ENCODE measurements at regions not wholly inside any gene's neighbourhood (a gene's known extent, or its start where the extent isn't known, plus 50 kb on each side); places are given as distances from the start of the nearest gene placed in this dataset.
"Not testable (repeated sequence)": the region's sequence is repeated elsewhere in the genome, so short reads cannot be mapped to it uniquely, and the experiment has no call there.

DNA sequence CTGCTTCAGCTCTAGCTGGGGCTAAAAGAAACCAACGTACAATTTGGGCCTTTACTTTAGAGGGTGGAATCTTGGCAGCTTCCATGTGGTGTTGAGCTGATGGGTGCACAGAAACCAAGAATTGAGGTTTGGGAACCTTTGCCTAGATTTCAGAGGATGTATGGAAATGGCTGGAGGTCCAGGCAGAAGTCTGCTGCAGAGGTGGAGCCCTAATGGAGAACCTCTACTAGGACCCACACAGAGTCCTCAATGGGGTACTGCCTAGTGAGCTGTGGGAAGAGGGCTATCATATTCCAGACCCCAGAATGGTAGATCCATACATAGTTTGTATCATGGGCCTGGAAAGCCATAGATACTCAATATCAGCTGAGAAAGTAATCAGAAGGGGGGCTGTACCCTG is 500.4 kb upstream of the ATP2B1 start:
- Histone ChIP-seq H3K36me3 (ENCODE audit: control insufficient read depth in 3 of 3, insufficient read depth in 2 of 3, low read depth in 1 of 3, low read length in 3 of 3) (no peaks in the 10 kb centered on the region), H3K4me3 (ENCODE audit: low read depth in 1 of 3, low read length in 3 of 3) (no peak overlapping the region), H3K4me1 (ENCODE audit: control insufficient read depth in 3 of 3, insufficient read depth in 2 of 3, low read depth in 1 of 3, low read length in 2 of 3) (no peaks in the 10 kb centered on the region), H3K27ac (ENCODE audit: low read depth in 1 of 3, low read length in 2 of 3) (no peak overlapping the region), H3K9me3 (ENCODE audit: control insufficient read depth in 2 of 2, insufficient read depth in 1 of 2, low read depth in 1 of 2, low read length in 1 of 2) (peaks cover 0 to 11% of the 10 kb centered on the region in 2 donors), H3K27me3 (ENCODE audit: control insufficient read depth in 3 of 3, insufficient read depth in 3 of 3, low read length in 3 of 3) (no peaks in the 10 kb centered on the region)
- DNase-seq (no peak), FAIRE-seq (no peak)
- 68 to 91% (median 75%) methylated on average over 1 of the region's 1 CpG for WGBS, 3 donors

GRCh38 chr12:90208379-90208778 is 499.7 kb upstream of the ATP2B1 start:
- not testable (repeated sequence) for H3K4me1 ChIP-seq (ENCODE audit: control insufficient read depth in 3 of 3, insufficient read depth in 2 of 3, low read depth in 1 of 3, low read length in 2 of 3); H3K27me3 ChIP-seq (ENCODE audit: control insufficient read depth in 3 of 3, insufficient read depth in 3 of 3, low read length in 3 of 3); FAIRE-seq; DNase-seq; H3K4me3 ChIP-seq (ENCODE audit: low read depth in 1 of 3, low read length in 3 of 3); H3K36me3 ChIP-seq (ENCODE audit: control insufficient read depth in 3 of 3, insufficient read depth in 2 of 3, low read depth in 1 of 3, low read length in 3 of 3); H3K27ac ChIP-seq (ENCODE audit: low read depth in 1 of 3, low read length in 2 of 3)
- peaks cover 0 to 11% of the 10 kb centered on the region in 2 donors for H3K9me3 ChIP-seq (ENCODE audit: control insufficient read depth in 2 of 2, insufficient read depth in 1 of 2, low read depth in 1 of 2, low read length in 1 of 2)

- no peaks in the 10 kb centered on the region for H3K27me3 ChIP-seq (ENCODE audit: control insufficient read depth in 3 of 3, insufficient read depth in 3 of 3, low read length in 3 of 3)
- 35 to 60% (median 37%) methylated on average over 3 of the region's 3 CpGs for WGBS, 3 donors
These were observed 499.2 kb upstream of the ATP2B1 start for GRCh38 chr12:90207799-90208198.

DNA sequence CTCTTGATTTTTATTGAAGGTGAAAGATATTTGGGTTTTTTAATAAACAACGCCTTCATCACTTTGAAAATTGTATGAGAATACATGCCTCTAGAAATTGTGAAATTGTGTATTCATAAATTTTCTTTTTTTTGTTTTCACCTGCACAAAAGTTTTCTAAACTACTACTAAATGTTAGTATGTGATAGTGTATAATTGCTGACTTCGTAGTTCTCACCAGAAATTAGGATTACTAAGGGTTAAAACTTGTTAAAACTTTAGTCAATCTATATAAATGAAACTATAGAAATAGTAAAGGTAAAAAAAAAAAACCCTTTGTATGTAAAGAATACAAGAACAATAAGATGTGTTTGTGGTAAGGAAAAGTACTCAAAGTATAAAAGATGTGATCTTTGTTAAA is 496.5 kb upstream of the ATP2B1 start:
- WGBS, 3 donors, result 82 to 88% (median 82%) methylated on average over 2 of the region's 2 CpGs
- peak; percentile 10 for FAIRE-seq

More at GRCh38 chr12:90207799-90208198, 499.2 kb upstream of the ATP2B1 start:
- no peak overlapping the region for H3K4me3 ChIP-seq (ENCODE audit: low read depth in 1 of 3, low read length in 3 of 3)
- no peak overlapping the region for H3K27ac ChIP-seq (ENCODE audit: low read depth in 1 of 3, low read length in 2 of 3)
- FAIRE-seq (no peak), DNase-seq (no peak)
- peaks cover 0 to 11% of the 10 kb centered on the region in 2 donors for H3K9me3 ChIP-seq (ENCODE audit: control insufficient read depth in 2 of 2, insufficient read depth in 1 of 2, low read depth in 1 of 2, low read length in 1 of 2)
- no peaks in the 10 kb centered on the region for H3K36me3 ChIP-seq (ENCODE audit: control insufficient read depth in 3 of 3, insufficient read depth in 2 of 3, low read depth in 1 of 3, low read length in 3 of 3)
- no peaks in the 10 kb centered on the region for H3K4me1 ChIP-seq (ENCODE audit: control insufficient read depth in 3 of 3, insufficient read depth in 2 of 3, low read depth in 1 of 3, low read length in 2 of 3)

GRCh38 chr12:90203556-90203955 is 494.9 kb upstream of the ATP2B1 start:
- FAIRE-seq, result no peak
- DNase-seq, result no peak
- no peaks in the 10 kb centered on the region for H3K36me3 ChIP-seq (ENCODE audit: control insufficient read depth in 3 of 3, insufficient read depth in 2 of 3, low read depth in 1 of 3, low read length in 3 of 3)
- H3K27me3 ChIP-seq (ENCODE audit: control insufficient read depth in 3 of 3, insufficient read depth in 3 of 3, low read length in 3 of 3), result no peaks in the 10 kb centered on the region
- peaks cover 0 to 4% of the 10 kb centered on the region in 2 donors for H3K9me3 ChIP-seq (ENCODE audit: control insufficient read depth in 2 of 2, insufficient read depth in 1 of 2, low read depth in 1 of 2, low read length in 1 of 2)
- WGBS, 3 donors, result 84 to 94% (median 94%) methylated on average over 1 of the region's 1 CpG
- no peak overlapping the region for H3K4me3 ChIP-seq (ENCODE audit: low read depth in 1 of 3, low read length in 3 of 3)
- H3K4me1 ChIP-seq (ENCODE audit: control insufficient read depth in 3 of 3, insufficient read depth in 2 of 3, low read depth in 1 of 3, low read length in 2 of 3), result no peaks in the 10 kb centered on the region
- no peak overlapping the region for H3K27ac ChIP-seq (ENCODE audit: low read depth in 1 of 3, low read length in 2 of 3)

More for the DNA sequence above, 496.5 kb upstream of the ATP2B1 start:
- Histone ChIP-seq H3K36me3 (ENCODE audit: control insufficient read depth in 3 of 3, insufficient read depth in 2 of 3, low read depth in 1 of 3, low read length in 3 of 3) (no peaks in the 10 kb centered on the region), H3K4me1 (ENCODE audit: control insufficient read depth in 3 of 3, insufficient read depth in 2 of 3, low read depth in 1 of 3, low read length in 2 of 3) (no peaks in the 10 kb centered on the region), H3K27ac (ENCODE audit: low read depth in 1 of 3, low read length in 2 of 3) (no peak overlapping the region), H3K9me3 (ENCODE audit: control insufficient read depth in 2 of 2, insufficient read depth in 1 of 2, low read depth in 1 of 2, low read length in 1 of 2) (peaks cover 0 to 11% of the 10 kb centered on the region in 2 donors), H3K27me3 (ENCODE audit: control insufficient read depth in 3 of 3, insufficient read depth in 3 of 3, low read length in 3 of 3) (no peaks in the 10 kb centered on the region), H3K4me3 (ENCODE audit: low read depth in 1 of 3, low read length in 3 of 3) (no peak overlapping the region)
- no peak for DNase-seq

GRCh38 chr12:90199006-90199405 is 490.4 kb upstream of the ATP2B1 start:
- no peaks in the 10 kb centered on the region for H3K27me3 ChIP-seq (ENCODE audit: control insufficient read depth in 3 of 3, insufficient read depth in 3 of 3, low read length in 3 of 3)
- no peak overlapping the region for H3K4me3 ChIP-seq (ENCODE audit: low read depth in 1 of 3, low read length in 3 of 3)
- no peak overlapping the region for H3K27ac ChIP-seq (ENCODE audit: low read depth in 1 of 3, low read length in 2 of 3)
- H3K36me3 ChIP-seq (ENCODE audit: control insufficient read depth in 3 of 3, insufficient read depth in 2 of 3, low read depth in 1 of 3, low read length in 3 of 3), result no peaks in the 10 kb centered on the region
- no peak for FAIRE-seq
- WGBS, 3 donors, result 14 to 26% (median 16%) methylated on average over 1 of the region's 1 CpG
- H3K9me3 ChIP-seq (ENCODE audit: control insufficient read depth in 2 of 2, insufficient read depth in 1 of 2, low read depth in 1 of 2, low read length in 1 of 2), result no peaks in the 10 kb centered on the region
- DNase-seq, result no peak
- no peaks in the 10 kb centered on the region for H3K4me1 ChIP-seq (ENCODE audit: control insufficient read depth in 3 of 3, insufficient read depth in 2 of 3, low read depth in 1 of 3, low read length in 2 of 3)

DNA sequence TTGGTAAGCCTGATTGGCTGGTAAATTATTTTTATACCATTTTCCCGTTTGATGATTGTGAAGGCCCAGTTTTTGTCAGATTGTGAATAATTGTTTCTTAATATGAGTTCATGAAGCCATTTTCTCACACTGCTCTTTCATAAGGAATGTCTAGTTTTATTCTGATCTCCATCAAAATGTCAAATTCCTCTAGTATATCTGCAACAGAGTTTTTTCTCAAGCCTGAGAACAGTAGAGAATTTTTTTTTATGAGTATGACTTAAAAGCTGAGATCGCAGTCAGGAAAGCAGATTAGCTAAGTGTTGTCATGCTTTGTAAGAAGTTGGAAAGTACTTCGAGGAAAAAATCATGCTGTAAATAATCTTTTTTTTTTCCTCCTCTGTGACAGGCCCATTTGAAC is 484.9 kb upstream of the ATP2B1 start:
- Histone ChIP-seq H3K9me3 (ENCODE audit: control insufficient read depth in 2 of 2, insufficient read depth in 1 of 2, low read depth in 1 of 2, low read length in 1 of 2) (no peaks in the 10 kb centered on the region), H3K4me3 (ENCODE audit: low read depth in 1 of 3, low read length in 3 of 3) (no peak overlapping the region), H3K27ac (ENCODE audit: low read depth in 1 of 3, low read length in 2 of 3) (no peak overlapping the region), H3K36me3 (ENCODE audit: control insufficient read depth in 3 of 3, insufficient read depth in 2 of 3, low read depth in 1 of 3, low read length in 3 of 3) (no peaks in the 10 kb centered on the region), H3K4me1 (ENCODE audit: control insufficient read depth in 3 of 3, insufficient read depth in 2 of 3, low read depth in 1 of 3, low read length in 2 of 3) (no peaks in the 10 kb centered on the region), H3K27me3 (ENCODE audit: control insufficient read depth in 3 of 3, insufficient read depth in 3 of 3, low read length in 3 of 3) (no peaks in the 10 kb centered on the region)
- DNase-seq (no peak), FAIRE-seq (no peak)
- WGBS, 3 donors, result 63 to 86% (median 72%) methylated on average over 3 of the region's 3 CpGs

- DNase-seq, result no peak
- Histone ChIP-seq H3K9me3 (ENCODE audit: control insufficient read depth in 2 of 2, insufficient read depth in 1 of 2, low read depth in 1 of 2, low read length in 1 of 2) (no peaks in the 10 kb centered on the region), H3K4me3 (ENCODE audit: low read depth in 1 of 3, low read length in 3 of 3) (no peak overlapping the region), H3K27me3 (ENCODE audit: control insufficient read depth in 3 of 3, insufficient read depth in 3 of 3, low read length in 3 of 3) (no peaks in the 10 kb centered on the region), H3K36me3 (ENCODE audit: control insufficient read depth in 3 of 3, insufficient read depth in 2 of 3, low read depth in 1 of 3, low read length in 3 of 3) (no peaks in the 10 kb centered on the region), H3K4me1 (ENCODE audit: control insufficient read depth in 3 of 3, insufficient read depth in 2 of 3, low read depth in 1 of 3, low read length in 2 of 3) (no peaks in the 10 kb centered on the region), H3K27ac (ENCODE audit: low read depth in 1 of 3, low read length in 2 of 3) (no peak overlapping the region)
- FAIRE-seq, result no peak
- 42 to 58% (median 45%) methylated on average over 2 of the region's 2 CpGs for WGBS, 3 donors
These were observed 480.2 kb upstream of the ATP2B1 start for GRCh38 chr12:90188857-90189256.

DNA sequence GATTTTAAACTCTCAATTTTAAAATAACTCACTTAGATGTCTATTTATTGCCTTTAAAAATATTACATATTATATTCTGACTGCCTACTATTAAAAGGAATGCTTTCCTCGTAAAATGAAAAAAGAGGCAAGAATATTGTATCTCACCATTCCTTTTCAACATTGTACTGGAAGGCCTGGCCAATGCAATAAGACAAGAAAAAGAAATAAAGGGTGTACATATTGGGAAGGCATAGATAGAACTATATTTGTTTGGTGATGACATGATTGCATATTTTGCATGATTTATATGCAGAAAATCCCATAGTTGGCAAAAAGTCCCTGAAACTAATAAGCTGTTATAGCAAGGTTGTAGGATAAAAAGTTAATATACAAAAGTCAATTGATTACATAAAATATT is 474.6 kb upstream of the ATP2B1 start:
- DNase-seq, result no peak
- Histone ChIP-seq H3K36me3 (ENCODE audit: control insufficient read depth in 3 of 3, insufficient read depth in 2 of 3, low read depth in 1 of 3, low read length in 3 of 3) (no peaks in the 10 kb centered on the region), H3K4me3 (ENCODE audit: low read depth in 1 of 3, low read length in 3 of 3) (no peak overlapping the region), H3K4me1 (ENCODE audit: control insufficient read depth in 3 of 3, insufficient read depth in 2 of 3, low read depth in 1 of 3, low read length in 2 of 3) (no peaks in the 10 kb centered on the region), H3K9me3 (ENCODE audit: control insufficient read depth in 2 of 2, insufficient read depth in 1 of 2, low read depth in 1 of 2, low read length in 1 of 2) (no peaks in the 10 kb centered on the region), H3K27ac (ENCODE audit: low read depth in 1 of 3, low read length in 2 of 3) (no peak overlapping the region), H3K27me3 (ENCODE audit: control insufficient read depth in 3 of 3, insufficient read depth in 3 of 3, low read length in 3 of 3) (no peaks in the 10 kb centered on the region)
- FAIRE-seq, result no peak
- WGBS, 3 donors, result 79 to 92% (median 89%) methylated on average over 1 of the region's 1 CpG
